Panc1 (cell line): ENCODE measurements at regions not wholly inside any gene's neighbourhood (a gene's known extent, or its start where the extent isn't known, plus 50 kb on each side); places are given as distances from the start of the nearest gene placed in this dataset.
A peak's percentile ranks its signal among the peaks of the same experiment; 100 is the strongest.

Experiments
- ATAC-seq: fragments of 200-7000 bp; cut with Tn5 transposase; 2 replicates; pipeline ENCODE4 v1.9.1; 2020; ENCODE audit warnings: mild to moderate bottlenecking, moderate library complexity
- BruUV-seq: library from RNA; stranded (reverse); fragments of 400-500 nt; replicated peaks from 2 replicates; lab custom pipeline; 2021; lab: Mats Ljungman, UMichigan
- CTCF ChIA-PET: fragments of 300-600 bp; sonication (Branson Sonifier 250); formaldehyde crosslinking; loops from one replicate; lab custom pipeline; 2022; ENCODE audit warnings: antibody characterized with exemption; lab: Charles Lee
- POLR2A ChIA-PET: fragments of 300-600 bp; sonication (Branson Sonifier 250); formaldehyde crosslinking; loops from one replicate; lab custom pipeline; 2022; ENCODE audit warnings: antibody characterized with exemption; lab: Charles Lee
- DNase-seq: peaks from one replicate; pipeline ENCODE4 v3.0.0-alpha.2; 2010; ENCODE audit warnings: low read depth, low spot score
- H3K27ac ChIP-seq: 2 replicates; pipeline ENCODE4 v1.5.1; 2011; ENCODE audit warnings: mild to moderate bottlenecking, low read length, inconsistent platforms
- H3K27me3 ChIP-seq: fragments of 200-500 bp; sonication (Bioruptor generic); 2 replicates; pipeline ENCODE4 v1.6.0; 2014; ENCODE audit warnings: low read length, inconsistent platforms; ENCODE audit not compliant: control insufficient read depth, insufficient read depth
- H3K36me3 ChIP-seq: fragments of 200-500 bp; sonication (Bioruptor generic); 2 replicates; pipeline ENCODE4 v1.5.1; 2014; ENCODE audit warnings: inconsistent platforms, mild to moderate bottlenecking, low read length, moderate library complexity; ENCODE audit not compliant: control insufficient read depth, insufficient read depth
- H3K4me1 ChIP-seq: 2 replicates; pipeline ENCODE4 v1.5.1; 2011; ENCODE audit warnings: inconsistent platforms, mild to moderate bottlenecking, low read length, moderate library complexity; ENCODE audit not compliant: control insufficient read depth, insufficient read depth
- H3K4me3 ChIP-seq, 2 experiments: 2 replicates each; pipeline ENCODE4 v1.5.1; 2011 to 2012; ENCODE audit warnings: low read depth in 2 of 2, low read length in 2 of 2, mild to moderate bottlenecking in 2 of 2, inconsistent platforms in 1 of 2, moderate library complexity in 1 of 2
- H3K9me3 ChIP-seq: fragments of 200-500 bp; sonication (Bioruptor generic); 2 replicates; pipeline ENCODE4 v1.5.1; 2014; ENCODE audit warnings: low read depth, mild to moderate bottlenecking, inconsistent platforms, low read length, moderate library complexity; ENCODE audit not compliant: control insufficient read depth, insufficient read depth
- POLR2AphosphoS5 ChIP-seq: IDR thresholded peaks from 2 replicates; pipeline ENCODE4 v1.6.1; 2012; ENCODE audit warnings: mild to moderate bottlenecking, low read depth, low read length, moderate library complexity
- SIN3A ChIP-seq: IDR thresholded peaks from 2 replicates; pipeline ENCODE4 v1.6.1; 2012; ENCODE audit warnings: low read depth, mild to moderate bottlenecking, low read length, moderate library complexity, borderline replicate concordance; ENCODE audit not compliant: insufficient read depth
- TCF7L2 ChIP-seq: IDR thresholded peaks from 2 replicates; pipeline ENCODE4 v1.6.1; 2011; ENCODE audit warnings: mild to moderate bottlenecking, low read depth, low read length, inconsistent platforms
- in situ Hi-C: cut with HindIII; loops from 2 replicates; pipeline ENCODE4 v1.10.0; 2016; ENCODE audit warnings: low sequenced_read_pairs, low pct_unique_long_range_greater_than_20kb
- intact Hi-C: fragments of 100-400 bp; cut with micrococcal nuclease; formaldehyde crosslinking; loops from one replicate; pipeline ENCODE4 v1.10.0; 2022; ENCODE audit not compliant: unreplicated experiment
- TF ChIP-seq, protein P1 (sequence below): fragments of 450-650 bp; IDR thresholded peaks from 2 replicates; pipeline ENCODE4 v1.5.1; 2017; ENCODE audit warnings: mild to moderate bottlenecking
- TF ChIP-seq, protein P2 (sequence below), 2 experiments: IDR thresholded peaks; 2 replicates each; pipeline ENCODE4 v1.6.1; 2011 to 2012; ENCODE audit warnings: low read depth in 2 of 2, control low read depth in 1 of 2, low read length in 1 of 2, mild to moderate bottlenecking in 1 of 2, moderate library complexity in 1 of 2; ENCODE audit not compliant: insufficient read depth in 1 of 2

DNA sequence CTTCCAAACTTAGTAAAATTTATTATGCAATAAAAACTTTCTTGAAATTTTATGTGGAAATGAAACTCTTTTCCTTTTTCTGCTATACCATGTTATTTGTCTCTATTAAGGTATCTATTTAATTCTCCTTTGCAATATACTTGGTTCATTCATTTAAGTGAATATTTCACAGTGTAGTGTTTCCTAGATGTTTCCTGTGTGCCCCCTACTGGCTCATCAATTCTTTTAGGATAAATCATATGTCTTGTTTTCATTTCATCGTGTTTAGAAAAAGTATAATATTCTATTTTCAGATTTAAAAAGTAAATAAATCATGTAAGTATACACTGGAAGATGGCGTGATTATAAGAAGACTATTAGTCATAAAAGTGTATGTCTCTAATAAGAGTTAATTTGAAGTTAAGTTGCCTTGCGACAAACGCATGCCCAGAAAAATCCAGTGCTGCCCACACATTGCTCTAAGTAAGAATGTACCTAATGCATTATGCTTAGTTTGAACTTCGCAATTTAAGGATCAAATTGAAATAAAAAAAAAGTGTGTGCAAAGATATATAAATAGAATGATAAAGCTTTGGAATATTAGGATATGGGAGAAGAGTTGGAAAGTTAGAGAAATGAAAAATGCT is 525.4 kb downstream of the KCNJ3 start:
- H3K4me1 ChIP-seq: no peaks in the 10 kb centered on the region
- CTCF ChIA-PET: no interaction called here
- in situ Hi-C loops: no loop called here
- DNase-seq: peak; percentile 1
- ATAC-seq: no peak
- no peak overlapping the region for H3K4me3 ChIP-seq
- BruUV-seq: no TSS peak
- TF ChIP-seq TCF7L2: no peak
- no peak for TF ChIP-seq SIN3A
- TF ChIP-seq, protein P1, sequence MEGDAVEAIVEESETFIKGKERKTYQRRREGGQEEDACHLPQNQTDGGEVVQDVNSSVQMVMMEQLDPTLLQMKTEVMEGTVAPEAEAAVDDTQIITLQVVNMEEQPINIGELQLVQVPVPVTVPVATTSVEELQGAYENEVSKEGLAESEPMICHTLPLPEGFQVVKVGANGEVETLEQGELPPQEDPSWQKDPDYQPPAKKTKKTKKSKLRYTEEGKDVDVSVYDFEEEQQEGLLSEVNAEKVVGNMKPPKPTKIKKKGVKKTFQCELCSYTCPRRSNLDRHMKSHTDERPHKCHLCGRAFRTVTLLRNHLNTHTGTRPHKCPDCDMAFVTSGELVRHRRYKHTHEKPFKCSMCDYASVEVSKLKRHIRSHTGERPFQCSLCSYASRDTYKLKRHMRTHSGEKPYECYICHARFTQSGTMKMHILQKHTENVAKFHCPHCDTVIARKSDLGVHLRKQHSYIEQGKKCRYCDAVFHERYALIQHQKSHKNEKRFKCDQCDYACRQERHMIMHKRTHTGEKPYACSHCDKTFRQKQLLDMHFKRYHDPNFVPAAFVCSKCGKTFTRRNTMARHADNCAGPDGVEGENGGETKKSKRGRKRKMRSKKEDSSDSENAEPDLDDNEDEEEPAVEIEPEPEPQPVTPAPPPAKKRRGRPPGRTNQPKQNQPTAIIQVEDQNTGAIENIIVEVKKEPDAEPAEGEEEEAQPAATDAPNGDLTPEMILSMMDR: peak; percentile 36; the same call in 1 of the 2 replicates
- intact Hi-C loops: loop anchor here (10.0 kb wide), 1 partner anchor 769 kb away; no protein-coding TSS in a partner anchor
- no peak overlapping the region for H3K27ac ChIP-seq
- POLR2A ChIA-PET: no interaction called here
- no peaks in the 10 kb centered on the region for H3K9me3 ChIP-seq
- no peaks in the 10 kb centered on the region for H3K36me3 ChIP-seq
- no peaks in the 10 kb centered on the region for H3K27me3 ChIP-seq

DNA sequence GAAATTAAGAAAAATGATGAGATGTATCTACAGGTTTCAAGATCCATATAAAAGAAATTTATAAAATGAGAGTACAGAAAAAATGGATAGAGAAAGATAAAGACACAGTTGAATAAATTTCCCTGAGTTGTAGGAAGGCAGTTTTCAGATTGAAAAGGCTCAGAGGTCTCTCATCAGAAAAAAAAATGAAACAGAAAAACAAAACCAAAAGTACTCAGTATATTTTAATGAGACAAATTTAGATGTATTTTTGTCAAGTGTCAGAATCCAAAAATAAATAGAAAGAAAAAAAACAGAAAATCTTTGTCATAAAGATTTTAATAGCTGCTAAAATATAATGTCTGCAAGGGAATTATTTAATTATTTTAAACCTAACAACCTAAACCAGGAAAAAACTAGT is 520.5 kb downstream of the KCNJ3 start:
- no peak for ATAC-seq
- Histone ChIP-seq H3K4me1 (no peaks in the 10 kb centered on the region), H3K9me3 (no peaks in the 10 kb centered on the region), H3K27ac (no peak overlapping the region), H3K27me3 (no peaks in the 10 kb centered on the region), H3K36me3 (no peaks in the 10 kb centered on the region), H3K4me3 (no peak overlapping the region)
- ChIA-PET POLR2A (no interaction called here), CTCF (no interaction called here)
- no TSS peak for BruUV-seq
- intact Hi-C loops: no loop called here
- DNase-seq: no peak
- TF ChIP-seq, protein P2, sequence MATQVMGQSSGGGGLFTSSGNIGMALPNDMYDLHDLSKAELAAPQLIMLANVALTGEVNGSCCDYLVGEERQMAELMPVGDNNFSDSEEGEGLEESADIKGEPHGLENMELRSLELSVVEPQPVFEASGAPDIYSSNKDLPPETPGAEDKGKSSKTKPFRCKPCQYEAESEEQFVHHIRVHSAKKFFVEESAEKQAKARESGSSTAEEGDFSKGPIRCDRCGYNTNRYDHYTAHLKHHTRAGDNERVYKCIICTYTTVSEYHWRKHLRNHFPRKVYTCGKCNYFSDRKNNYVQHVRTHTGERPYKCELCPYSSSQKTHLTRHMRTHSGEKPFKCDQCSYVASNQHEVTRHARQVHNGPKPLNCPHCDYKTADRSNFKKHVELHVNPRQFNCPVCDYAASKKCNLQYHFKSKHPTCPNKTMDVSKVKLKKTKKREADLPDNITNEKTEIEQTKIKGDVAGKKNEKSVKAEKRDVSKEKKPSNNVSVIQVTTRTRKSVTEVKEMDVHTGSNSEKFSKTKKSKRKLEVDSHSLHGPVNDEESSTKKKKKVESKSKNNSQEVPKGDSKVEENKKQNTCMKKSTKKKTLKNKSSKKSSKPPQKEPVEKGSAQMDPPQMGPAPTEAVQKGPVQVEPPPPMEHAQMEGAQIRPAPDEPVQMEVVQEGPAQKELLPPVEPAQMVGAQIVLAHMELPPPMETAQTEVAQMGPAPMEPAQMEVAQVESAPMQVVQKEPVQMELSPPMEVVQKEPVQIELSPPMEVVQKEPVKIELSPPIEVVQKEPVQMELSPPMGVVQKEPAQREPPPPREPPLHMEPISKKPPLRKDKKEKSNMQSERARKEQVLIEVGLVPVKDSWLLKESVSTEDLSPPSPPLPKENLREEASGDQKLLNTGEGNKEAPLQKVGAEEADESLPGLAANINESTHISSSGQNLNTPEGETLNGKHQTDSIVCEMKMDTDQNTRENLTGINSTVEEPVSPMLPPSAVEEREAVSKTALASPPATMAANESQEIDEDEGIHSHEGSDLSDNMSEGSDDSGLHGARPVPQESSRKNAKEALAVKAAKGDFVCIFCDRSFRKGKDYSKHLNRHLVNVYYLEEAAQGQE (IDR thresholded peaks at IDR 0.05; ENCODE audit: insufficient read depth in 1 of 2, low read depth in 2 of 2, low read length in 1 of 2): no peak
- TF ChIP-seq SIN3A (no peak), POLR2AphosphoS5 (no peak), TCF7L2 (no peak)
- TF ChIP-seq, protein P1: no peak
- in situ Hi-C loops: no loop called here
